ENCODE measurements at regions not wholly inside any gene's neighbourhood (a gene's known extent, or its start where the extent isn't known, plus 50 kb on each side); places are given as distances from the start of the nearest gene placed in this dataset.
A peak's percentile ranks its signal among the peaks of the same experiment; 100 is the strongest.

GRCh38 chr21:43331111-43331961 is 95.6 kb downstream of the SIK1 start:
- H3K9me3 ChIP-seq: no peaks in the 10 kb centered on the region
- H3K4me3 ChIP-seq: no peak overlapping the region
- TF ChIP-seq POLR2A (IDR thresholded peaks at IDR 0.05) (no peak), CTCF (IDR thresholded peaks at IDR 0.05) (no peak), POLR2AphosphoS5 (IDR thresholded peaks at IDR 0.05) (no peak)
- peak overlapping the region; percentile 90 to 94 for H3K27ac ChIP-seq
- no peaks in the 10 kb centered on the region for H3K27me3 ChIP-seq
- intact Hi-C loops (cut with DNase I; ENCODE audit: low total_unique reads): no loop called here
- no peak for DNase-seq (ENCODE audit: low spot score in 2 of 2)
- no peaks in the 10 kb centered on the region for H3K36me3 ChIP-seq
- peaks cover 8 to 9% of the 10 kb centered on the region in 2 donors for H3K4me1 ChIP-seq

DNA sequence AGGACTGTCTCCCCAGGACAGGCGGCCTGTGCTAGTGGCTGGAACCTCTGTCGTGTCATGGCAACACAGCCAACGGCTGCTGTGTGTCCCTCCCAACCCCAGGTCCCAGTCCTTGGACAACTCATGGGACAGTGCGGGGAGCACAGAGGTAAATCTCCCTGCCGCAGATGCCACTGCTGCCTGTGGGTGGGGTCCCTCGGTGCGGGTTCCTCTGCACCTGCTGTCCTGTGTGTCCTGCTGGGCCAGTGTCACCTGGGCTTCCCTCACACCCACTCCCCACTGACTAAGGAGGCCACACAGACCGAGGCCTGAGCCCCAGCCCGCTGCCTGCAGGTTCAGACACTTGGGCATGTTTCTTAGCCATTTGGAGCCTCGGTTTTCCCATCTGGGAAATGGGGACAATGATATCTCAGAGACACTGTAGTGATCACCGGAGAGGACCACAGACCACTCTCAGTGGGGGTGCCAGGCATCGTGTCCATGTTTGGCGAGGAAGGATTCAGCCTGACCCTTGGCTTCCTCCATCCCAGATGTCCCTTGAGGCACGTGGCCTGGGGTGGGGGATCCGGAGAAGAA is 96.5 kb downstream of the SIK1 start:
- intact Hi-C loops (cut with DNase I; ENCODE audit: low total_unique reads): no loop called here
- H3K9me3 ChIP-seq: no peaks in the 10 kb centered on the region

DNA sequence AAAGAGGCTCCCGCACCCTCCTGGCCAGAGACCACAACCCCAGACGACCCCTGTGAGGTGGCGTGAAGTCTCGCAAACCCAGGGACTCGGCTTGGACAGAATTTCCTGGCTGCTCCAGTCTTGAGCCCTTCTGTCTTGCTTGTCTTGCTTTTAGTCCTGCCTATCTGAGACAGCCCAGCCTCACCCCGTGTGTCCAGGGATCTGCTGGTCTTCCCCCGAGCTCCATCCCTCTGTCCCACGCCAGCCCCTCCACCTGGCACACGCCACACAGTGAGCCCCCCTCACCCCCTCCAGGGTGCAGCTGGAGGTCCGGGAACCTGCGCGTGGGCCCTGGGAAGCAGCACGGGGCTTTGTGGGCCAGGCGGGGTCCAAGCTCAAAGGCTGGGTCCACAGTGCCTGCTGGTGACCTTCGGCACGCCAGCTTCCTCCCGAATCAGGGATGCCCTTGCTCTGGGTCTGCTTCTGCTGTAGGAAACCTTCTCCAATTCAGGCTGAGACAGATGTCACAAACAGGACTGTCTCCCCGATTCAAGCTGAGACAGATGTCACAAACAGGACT is 97.1 kb downstream of the SIK1 start:
- H3K36me3 ChIP-seq: no peaks in the 10 kb centered on the region
- TF ChIP-seq POLR2AphosphoS5 (IDR thresholded peaks at IDR 0.05) (no peak), POLR2A (IDR thresholded peaks at IDR 0.05) (no peak), CTCF (IDR thresholded peaks at IDR 0.05) (no peak)
- no peak overlapping the region for H3K4me3 ChIP-seq
- DNase-seq (ENCODE audit: low spot score in 2 of 2): no peak
- no peaks in the 10 kb centered on the region for H3K27me3 ChIP-seq
- intact Hi-C loops (cut with DNase I; ENCODE audit: low total_unique reads): no loop called here
- peaks cover 8 to 9% of the 10 kb centered on the region in 2 donors for H3K4me1 ChIP-seq
- no peak overlapping the region for H3K27ac ChIP-seq
- H3K9me3 ChIP-seq: no peaks in the 10 kb centered on the region

More for the DNA sequence above, 96.5 kb downstream of the SIK1 start:
- no peak for DNase-seq (ENCODE audit: low spot score in 2 of 2)
- Histone ChIP-seq H3K4me1 (peaks cover 8 to 9% of the 10 kb centered on the region in 2 donors), H3K36me3 (no peaks in the 10 kb centered on the region), H3K27me3 (no peaks in the 10 kb centered on the region), H3K27ac (no peak overlapping the region), H3K4me3 (no peak overlapping the region)
- TF ChIP-seq POLR2A (IDR thresholded peaks at IDR 0.05) (no peak), POLR2AphosphoS5 (IDR thresholded peaks at IDR 0.05) (no peak), CTCF (IDR thresholded peaks at IDR 0.05) (no peak)

GRCh38 chr21:43328958-43329691 is 97.8 kb downstream of the SIK1 start:
- Histone ChIP-seq H3K4me1 (peaks cover 7 to 9% of the 10 kb centered on the region in 2 donors), H3K27me3 (no peaks in the 10 kb centered on the region), H3K4me3 (no peak overlapping the region), H3K9me3 (no peaks in the 10 kb centered on the region), H3K27ac (no peak overlapping the region), H3K36me3 (no peaks in the 10 kb centered on the region)
- no peak for DNase-seq (ENCODE audit: low spot score in 2 of 2)
- intact Hi-C loops (cut with DNase I; ENCODE audit: low total_unique reads): no loop called here
- TF ChIP-seq POLR2AphosphoS5 (IDR thresholded peaks at IDR 0.05) (no peak), CTCF (IDR thresholded peaks at IDR 0.05) (no peak), POLR2A (IDR thresholded peaks at IDR 0.05) (no peak)
